NT2/D1 (cell line): ENCODE measurements at regions not wholly inside any gene's neighbourhood (a gene's known extent, or its start where the extent isn't known, plus 50 kb on each side); places are given as distances from the start of the nearest gene placed in this dataset.

Experiments
- DNase-seq: peaks from one replicate; pipeline ENCODE4 v3.0.0-alpha.2; 2011; ENCODE audit warnings: low read depth, low spot score
- H3K27me3 ChIP-seq: 2 replicates; pipeline ENCODE4 v1.6.0; 2011; ENCODE audit warnings: mild to moderate bottlenecking; ENCODE audit not compliant: insufficient read length, insufficient read depth
- H3K36me3 ChIP-seq: 2 replicates; pipeline ENCODE4 v1.6.1; 2011; ENCODE audit warnings: mild to moderate bottlenecking, low read length, mixed read lengths; ENCODE audit not compliant: insufficient read depth, insufficient read length
- H3K4me1 ChIP-seq: 2 replicates; pipeline ENCODE4 v1.5.1; 2011; ENCODE audit not compliant: insufficient read depth, insufficient read length
- H3K4me3 ChIP-seq: 2 replicates; pipeline ENCODE4 v1.5.1; 2011; ENCODE audit warnings: low read depth; ENCODE audit not compliant: insufficient read length
- H3K9ac ChIP-seq: 2 replicates; pipeline ENCODE4 v1.6.0; 2011; ENCODE audit warnings: low read depth; ENCODE audit not compliant: insufficient read length
- H3K9me3 ChIP-seq: 2 replicates; pipeline ENCODE4 v1.5.1; 2011; ENCODE audit warnings: mild to moderate bottlenecking, low read length; ENCODE audit not compliant: insufficient read depth
- SUZ12 ChIP-seq: IDR thresholded peaks from 2 replicates; pipeline ENCODE4 v1.6.1; 2011; ENCODE audit not compliant: insufficient read length, insufficient read depth; ENCODE audit errors: extremely low read depth
- YY1 ChIP-seq: IDR thresholded peaks from 2 replicates; pipeline ENCODE4 v1.6.1; 2011; ENCODE audit not compliant: insufficient read length, insufficient read depth
- ZNF274 ChIP-seq: IDR thresholded peaks from 2 replicates; pipeline ENCODE4 v1.6.1; 2011; ENCODE audit warnings: mild to moderate bottlenecking, low read depth, low read length

- TF ChIP-seq YY1 (no peak), SUZ12 (no peak), ZNF274 (no peak)
- Histone ChIP-seq H3K4me1 (no peaks in the 10 kb centered on the region), H3K36me3 (no peaks in the 10 kb centered on the region), H3K27me3 (no peaks in the 10 kb centered on the region), H3K9ac (no peak overlapping the region), H3K4me3 (no peak overlapping the region), H3K9me3 (no peaks in the 10 kb centered on the region)
- no peak for DNase-seq
Observed at GRCh38 chr18:68557183-68557582, 157.7 kb downstream of the TMX3 start.

GRCh38 chr18:68555879-68556301 lies 159.0 kb downstream of the TMX3 start:
- no peaks in the 10 kb centered on the region for H3K4me1 ChIP-seq
- no peaks in the 10 kb centered on the region for H3K9me3 ChIP-seq
- no peak overlapping the region for H3K4me3 ChIP-seq
- H3K9ac ChIP-seq, result no peak overlapping the region
- no peak for TF ChIP-seq ZNF274
- TF ChIP-seq SUZ12, result no peak
- TF ChIP-seq YY1, result no peak
- H3K36me3 ChIP-seq, result no peaks in the 10 kb centered on the region
- DNase-seq, result no peak
- no peaks in the 10 kb centered on the region for H3K27me3 ChIP-seq

- DNase-seq, result no peak
Observed at GRCh38 chr18:68548904-68549870, 165.7 kb downstream of the TMX3 start.

GRCh38 chr18:68543344-68543743 lies 171.6 kb downstream of the TMX3 start:
- H3K4me1 ChIP-seq, result no peaks in the 10 kb centered on the region
- no peaks in the 10 kb centered on the region for H3K36me3 ChIP-seq
- no peak for DNase-seq
- no peaks in the 10 kb centered on the region for H3K9me3 ChIP-seq
- no peak overlapping the region for H3K9ac ChIP-seq
- H3K4me3 ChIP-seq, result no peak overlapping the region
- H3K27me3 ChIP-seq, result no peaks in the 10 kb centered on the region
- no peak for TF ChIP-seq YY1
- TF ChIP-seq ZNF274, result no peak
- TF ChIP-seq SUZ12, result no peak

More at GRCh38 chr18:68548904-68549870, 165.7 kb downstream of the TMX3 start:
- H3K4me1 ChIP-seq, result no peaks in the 10 kb centered on the region
- H3K36me3 ChIP-seq, result no peaks in the 10 kb centered on the region
- no peak overlapping the region for H3K9ac ChIP-seq
- no peaks in the 10 kb centered on the region for H3K27me3 ChIP-seq
- TF ChIP-seq SUZ12 (no peak), ZNF274 (no peak)
- no peak overlapping the region for H3K4me3 ChIP-seq
- no peaks in the 10 kb centered on the region for H3K9me3 ChIP-seq

GRCh38 chr18:68542846-68543245 lies 172.1 kb downstream of the TMX3 start:
- Histone ChIP-seq H3K9ac (no peak overlapping the region), H3K4me1 (no peaks in the 10 kb centered on the region), H3K36me3 (no peaks in the 10 kb centered on the region), H3K4me3 (no peak overlapping the region), H3K9me3 (no peaks in the 10 kb centered on the region), H3K27me3 (no peaks in the 10 kb centered on the region)
- TF ChIP-seq SUZ12 (no peak), ZNF274 (no peak), YY1 (no peak)
- no peak for DNase-seq

- H3K9ac ChIP-seq, result no peak overlapping the region
- no peak overlapping the region for H3K4me3 ChIP-seq
- H3K36me3 ChIP-seq, result no peaks in the 10 kb centered on the region
- no peaks in the 10 kb centered on the region for H3K27me3 ChIP-seq
- TF ChIP-seq ZNF274, result no peak
- no peak for DNase-seq
- no peaks in the 10 kb centered on the region for H3K4me1 ChIP-seq
- H3K9me3 ChIP-seq, result no peaks in the 10 kb centered on the region
Observed at GRCh38 chr18:68533641-68534040, 181.3 kb downstream of the TMX3 start.

GRCh38 chr18:68532328-68532885 lies 182.5 kb downstream of the TMX3 start:
- no peak for TF ChIP-seq SUZ12
- TF ChIP-seq YY1, result no peak
- TF ChIP-seq ZNF274, result no peak
- no peaks in the 10 kb centered on the region for H3K4me1 ChIP-seq
- DNase-seq, result no peak
- H3K9ac ChIP-seq, result no peak overlapping the region
- H3K36me3 ChIP-seq, result no peaks in the 10 kb centered on the region
- H3K4me3 ChIP-seq, result no peak overlapping the region
- no peaks in the 10 kb centered on the region for H3K27me3 ChIP-seq
- H3K9me3 ChIP-seq, result no peaks in the 10 kb centered on the region

GRCh38 chr18:68525091-68525490 lies 189.8 kb downstream of the TMX3 start:
- no peaks in the 10 kb centered on the region for H3K9me3 ChIP-seq
- H3K36me3 ChIP-seq, result no peaks in the 10 kb centered on the region
- H3K4me1 ChIP-seq, result no peaks in the 10 kb centered on the region
- H3K9ac ChIP-seq, result no peak overlapping the region
- DNase-seq, result no peak
- TF ChIP-seq SUZ12 (no peak), ZNF274 (no peak), YY1 (no peak)
- H3K27me3 ChIP-seq, result no peaks in the 10 kb centered on the region
- no peak overlapping the region for H3K4me3 ChIP-seq
